ENCODE measurements at regions not wholly inside any gene's neighbourhood (a gene's known extent, or its start where the extent isn't known, plus 50 kb on each side); places are given as distances from the start of the nearest gene placed in this dataset.
"Not testable (repeated sequence)": the region's sequence is repeated elsewhere in the genome, so short reads cannot be mapped to it uniquely, and the experiment has no call there.

- DNase-seq: no peak
Observed at GRCh38 chr1:71345491-71345890, 264.7 kb upstream of the ZRANB2 start.

DNA sequence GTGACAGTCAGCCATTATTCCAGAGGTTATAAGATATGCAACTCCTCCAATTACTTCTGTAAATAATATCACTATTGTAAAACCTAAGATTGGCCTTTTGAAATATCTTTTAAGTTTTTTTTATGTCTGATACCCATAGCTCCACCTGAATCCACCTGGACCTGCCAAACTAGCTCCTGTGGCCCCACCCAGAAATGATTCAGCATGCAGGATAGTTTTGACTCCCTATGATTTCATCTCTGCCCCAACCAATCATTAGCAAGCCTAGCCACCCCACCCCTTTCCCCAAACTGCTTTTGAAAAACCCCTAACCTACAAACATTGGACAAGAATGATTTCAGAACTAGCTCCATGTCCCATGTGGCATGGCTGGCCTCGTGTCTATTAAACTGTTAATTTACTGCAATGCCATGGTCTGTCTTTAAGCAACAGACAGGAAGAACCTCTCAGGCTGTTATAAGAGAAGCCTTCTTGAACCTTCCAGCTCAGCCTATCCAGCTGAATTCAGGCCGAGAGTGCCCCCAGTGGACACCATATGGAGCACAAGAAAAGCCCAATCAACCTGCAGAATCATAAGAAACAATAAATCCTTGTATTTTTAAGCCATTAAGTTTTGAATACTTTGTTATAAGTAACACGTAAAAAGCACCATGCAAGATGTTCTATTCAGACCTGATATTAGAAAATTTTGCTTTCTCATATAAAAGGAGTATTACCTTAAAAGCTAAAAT is 263.0 kb upstream of the ZRANB2 start:
- no peak for DNase-seq

DNA sequence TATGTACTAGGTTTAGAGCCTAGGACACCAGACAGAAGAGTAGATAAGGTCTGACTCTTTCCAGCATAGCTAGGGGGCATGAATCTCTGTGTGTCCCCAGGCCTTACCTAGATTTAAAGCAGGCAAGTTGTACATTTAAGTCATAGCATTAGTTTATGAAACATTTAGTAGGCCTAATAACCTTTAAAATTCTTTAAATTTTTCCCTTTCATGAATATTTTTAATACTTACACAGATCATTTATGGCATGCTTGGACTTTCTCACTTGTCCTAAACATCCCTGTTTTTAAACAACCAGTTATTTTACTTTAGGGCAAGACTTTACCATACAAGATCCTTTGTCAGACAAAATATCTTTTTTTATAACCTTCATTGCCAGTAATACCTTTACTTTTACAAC is 258.4 kb upstream of the ZRANB2 start:
- no peak for DNase-seq

- no peak for DNase-seq
Observed at GRCh38 chr1:71330991-71331390, 250.2 kb upstream of the ZRANB2 start.

DNA sequence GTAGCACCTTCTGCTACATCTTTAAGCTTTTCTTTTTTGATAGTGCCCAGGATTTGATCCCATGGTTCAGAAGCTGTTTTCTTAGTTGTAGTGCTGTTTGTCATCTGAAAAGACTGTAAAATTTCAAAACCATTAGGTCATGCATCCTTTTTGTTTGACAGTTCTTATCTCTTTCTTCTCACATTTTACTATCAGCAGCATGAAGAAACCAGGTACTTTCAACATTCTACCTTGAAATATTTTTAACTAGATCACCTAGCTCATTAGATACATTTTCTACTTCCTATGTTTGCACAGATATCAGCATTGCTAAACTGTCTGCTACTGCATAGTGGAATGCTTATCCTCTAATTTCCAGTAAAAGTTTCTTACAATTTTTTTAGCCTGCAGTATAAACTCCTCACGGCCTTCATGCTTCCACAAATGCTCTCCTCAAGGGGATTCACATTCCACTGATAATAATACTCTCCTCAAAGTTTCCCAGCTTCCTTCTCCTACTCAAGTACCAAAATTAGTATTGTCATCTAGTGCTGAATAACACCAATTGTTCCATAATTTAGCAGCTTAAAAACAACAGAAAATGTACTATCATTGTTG is 243.9 kb upstream of the ZRANB2 start:
- no peak for DNase-seq

GRCh38 chr1:71312545-71312944 is 231.7 kb upstream of the ZRANB2 start:
- no peak for DNase-seq

- DNase-seq: no peak
Observed at GRCh38 chr1:71311376-71311775, 230.5 kb upstream of the ZRANB2 start.

DNA sequence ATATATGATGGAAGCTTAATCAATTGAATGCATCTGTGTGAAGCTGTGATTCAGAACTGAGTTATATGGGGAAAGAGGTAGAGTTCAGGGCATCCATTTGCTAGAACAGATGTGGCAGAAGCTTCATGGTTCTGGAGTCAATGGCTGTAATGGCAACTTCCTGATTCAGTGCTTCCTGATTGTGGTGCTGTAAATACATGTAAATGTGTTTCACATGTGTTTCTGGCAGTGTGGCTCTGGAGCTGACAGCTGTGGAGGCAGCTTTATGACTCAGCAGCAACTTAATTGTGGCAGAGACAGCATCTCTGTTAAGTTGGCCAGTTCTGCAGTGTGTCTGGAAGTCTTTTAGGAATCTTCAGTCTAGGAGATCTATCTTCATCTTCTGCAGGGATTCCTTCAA is 226.6 kb upstream of the ZRANB2 start:
- DNase-seq: no peak

DNA sequence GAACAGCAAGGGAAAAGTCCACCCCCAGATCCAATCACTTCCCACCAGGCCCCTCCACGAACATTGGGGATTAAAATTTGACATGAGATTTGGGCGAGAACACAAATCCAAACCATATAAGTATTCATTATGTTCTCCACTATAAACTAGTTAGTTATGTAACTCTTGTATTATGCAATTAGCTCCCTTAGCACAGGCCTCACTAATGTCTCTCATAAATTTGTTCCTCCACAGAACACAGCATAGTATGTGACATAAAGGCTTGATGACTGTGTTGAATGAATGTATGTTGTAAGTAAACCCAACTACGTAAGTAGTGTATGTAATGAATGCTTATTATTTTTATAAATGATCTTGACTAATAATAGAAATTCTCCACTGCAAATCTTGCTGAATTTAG is 223.3 kb upstream of the ZRANB2 start:
- no peak for DNase-seq

- DNase-seq: no peak
Observed at GRCh38 chr1:71303617-71304041, 222.8 kb upstream of the ZRANB2 start.

DNA sequence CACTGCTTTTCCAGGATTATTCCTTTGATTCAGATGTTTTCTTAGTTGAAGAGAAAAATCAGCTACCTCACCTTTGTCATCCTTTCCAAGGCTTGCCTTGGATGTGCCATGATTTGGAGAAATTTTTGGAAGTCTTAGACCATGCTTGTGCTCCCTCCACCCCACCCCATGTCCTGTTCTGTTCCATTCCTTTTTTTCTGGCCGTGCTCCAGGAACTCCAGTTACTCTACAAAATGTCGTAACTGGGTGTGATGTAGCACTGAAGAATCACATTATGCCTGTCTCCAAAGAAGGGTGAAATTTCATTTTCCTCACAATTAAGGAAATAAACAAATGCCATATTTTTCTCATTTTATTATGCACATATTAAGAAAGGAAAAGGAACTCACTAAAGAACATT is 217.8 kb upstream of the ZRANB2 start:
- DNase-seq: no peak

- DNase-seq: no peak
Observed at GRCh38 chr1:71296551-71297134, 215.8 kb upstream of the ZRANB2 start.

DNA sequence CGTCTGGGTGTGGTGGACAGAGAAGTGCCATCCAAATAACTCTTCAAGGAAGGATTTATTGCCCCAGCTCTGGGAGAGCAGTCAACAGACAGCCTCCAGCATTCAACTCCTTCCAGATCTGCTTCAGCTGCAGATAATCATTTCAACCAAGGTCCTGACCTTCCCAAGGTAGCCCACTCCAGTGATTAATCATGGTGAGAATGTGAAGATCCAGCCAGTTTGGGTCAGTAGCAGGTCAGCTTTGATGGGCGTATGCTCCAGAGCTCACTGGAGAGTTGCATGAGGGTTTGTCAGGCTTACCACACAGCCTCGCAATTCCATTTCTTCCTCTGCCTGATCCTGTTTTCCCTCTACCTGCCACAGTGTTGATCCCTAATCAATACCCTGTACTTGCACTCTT is 214.5 kb upstream of the ZRANB2 start:
- no peak for DNase-seq

- no peak for DNase-seq
Observed at GRCh38 chr1:71294178-71294577, 213.3 kb upstream of the ZRANB2 start.

GRCh38 chr1:71292203-71292602 is 211.4 kb upstream of the ZRANB2 start:
- DNase-seq: no peak

- DNase-seq: not testable (repeated sequence)
Observed at GRCh38 chr1:71290506-71291237, 209.8 kb upstream of the ZRANB2 start.

DNA sequence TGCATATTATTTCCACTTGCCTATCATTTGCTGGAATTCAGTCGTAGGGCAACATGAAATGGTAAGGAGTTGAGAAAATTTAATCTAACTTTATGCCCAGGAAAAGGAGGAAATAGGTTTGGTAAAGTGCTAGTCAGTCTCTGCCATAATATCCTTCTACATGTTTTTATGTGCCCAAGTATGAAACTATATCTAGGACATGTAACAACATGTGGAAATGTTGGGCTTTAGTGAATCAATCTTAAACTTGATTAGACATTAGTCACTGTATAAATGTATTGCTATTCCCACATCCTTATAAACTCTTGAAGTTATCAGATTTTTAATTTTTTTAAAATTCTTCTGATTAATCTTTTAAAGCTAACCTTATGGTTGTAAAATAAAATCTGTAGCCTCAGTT is 204.7 kb upstream of the ZRANB2 start:
- no peak for DNase-seq

- DNase-seq: no peak
Observed at GRCh38 chr1:71276466-71276865, 195.6 kb upstream of the ZRANB2 start.

- DNase-seq: no peak
Observed at GRCh38 chr1:71273334-71273733, 192.5 kb upstream of the ZRANB2 start.

DNA sequence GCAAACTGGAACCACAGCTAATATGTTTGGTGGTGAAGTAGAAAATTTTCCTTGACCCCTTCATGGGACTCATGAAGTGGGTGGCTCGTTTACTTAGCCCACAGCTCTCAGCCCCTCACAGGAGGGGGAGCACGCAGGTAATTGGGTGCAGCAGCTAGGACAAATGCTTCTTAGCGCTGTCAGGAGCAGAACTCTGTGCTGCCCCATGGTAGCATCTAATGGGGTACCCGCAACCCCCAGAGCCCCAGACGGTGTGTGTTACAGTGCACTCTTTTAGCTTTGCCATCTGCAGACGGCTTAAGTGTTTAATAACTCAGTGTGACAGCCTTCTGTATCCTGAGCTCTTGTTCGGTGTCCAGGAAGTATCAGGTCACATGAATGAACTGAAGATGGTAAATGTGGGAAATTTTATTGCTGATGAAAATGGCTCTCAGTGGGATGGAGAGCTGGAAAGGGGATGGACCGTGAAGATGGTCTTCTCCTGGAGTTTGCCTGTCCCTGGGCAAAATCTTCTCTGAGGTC is 189.6 kb upstream of the ZRANB2 start:
- no peak for DNase-seq

DNA sequence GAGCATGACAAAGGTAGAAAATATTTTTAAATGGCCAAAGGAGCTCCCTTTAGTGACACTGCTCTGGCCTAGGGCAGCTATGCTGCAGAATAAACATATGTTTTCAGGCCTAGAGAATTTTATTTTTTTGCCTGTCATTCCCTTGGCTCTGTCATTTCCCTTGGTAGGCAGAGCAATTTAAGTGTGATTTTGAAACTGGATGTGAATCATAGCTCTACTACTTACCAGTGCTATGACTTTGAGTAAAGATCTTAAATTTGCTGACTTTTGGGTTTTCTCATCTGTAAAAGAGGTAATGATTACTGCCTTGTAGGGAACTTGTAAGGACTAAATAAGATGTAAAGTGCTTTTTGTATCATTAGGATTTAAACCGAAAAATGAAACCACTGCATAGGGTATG is 189.0 kb upstream of the ZRANB2 start:
- DNase-seq: no peak

GRCh38 chr1:71269179-71269578 is 188.3 kb upstream of the ZRANB2 start:
- no peak for DNase-seq

- no peak for DNase-seq
Observed at GRCh38 chr1:71267220-71267619, 186.4 kb upstream of the ZRANB2 start.

GRCh38 chr1:71264039-71264438 is 183.2 kb upstream of the ZRANB2 start:
- DNase-seq: no peak

Measured in SW 1271 (cell line).